NCI-H1048 (cell line): ENCODE measurements at regions not wholly inside any gene's neighbourhood (a gene's known extent, or its start where the extent isn't known, plus 50 kb on each side); places are given as distances from the start of the nearest gene placed in this dataset.
"Not testable (repeated sequence)": the region's sequence is repeated elsewhere in the genome, so short reads cannot be mapped to it uniquely, and the experiment has no call there.

Experiments
- DNase-seq: peaks from one replicate; lab custom pipeline; 2025; lab: John Stamatoyannopoulos, UW

DNA sequence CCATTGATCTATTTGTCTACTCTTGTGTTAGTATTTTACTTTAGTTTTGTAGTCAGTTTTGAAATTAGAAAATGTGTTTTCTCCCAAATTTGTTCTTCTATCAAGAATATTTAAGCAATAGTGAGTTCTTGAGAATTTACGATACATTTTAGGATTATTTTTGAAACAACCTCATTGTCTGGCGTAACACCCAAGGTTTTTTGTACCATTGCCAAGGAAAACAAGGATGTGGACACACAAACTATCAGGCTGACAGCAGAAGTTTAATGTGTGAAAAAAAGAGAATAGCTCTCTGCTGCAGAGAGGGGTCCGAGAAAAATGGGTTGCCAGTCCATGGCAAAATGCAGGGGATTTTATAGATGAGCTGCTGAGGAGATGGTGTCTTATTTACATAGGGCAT lies 865.1 kb upstream of the CNTN5 start:
- DNase-seq = no peak

DNA sequence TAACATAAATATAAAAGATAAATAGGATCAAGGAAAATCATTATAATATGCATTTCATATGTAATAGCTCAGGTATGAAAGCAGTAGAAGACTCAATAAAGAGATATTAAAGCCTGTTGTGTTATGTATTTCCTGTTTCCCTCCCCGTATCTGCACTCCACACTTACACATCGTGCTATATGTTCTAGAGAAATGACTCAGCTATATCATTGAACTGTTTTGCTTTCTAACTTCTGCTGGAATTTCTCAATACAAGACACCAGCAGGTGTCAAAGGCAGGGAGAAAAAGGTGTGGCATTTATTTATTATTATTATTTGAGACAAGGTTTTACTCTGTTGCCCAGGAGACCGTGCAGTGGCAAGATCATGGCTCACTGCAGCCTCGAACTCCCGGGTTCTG lies 842.8 kb upstream of the CNTN5 start:
- no peak for DNase-seq

DNA sequence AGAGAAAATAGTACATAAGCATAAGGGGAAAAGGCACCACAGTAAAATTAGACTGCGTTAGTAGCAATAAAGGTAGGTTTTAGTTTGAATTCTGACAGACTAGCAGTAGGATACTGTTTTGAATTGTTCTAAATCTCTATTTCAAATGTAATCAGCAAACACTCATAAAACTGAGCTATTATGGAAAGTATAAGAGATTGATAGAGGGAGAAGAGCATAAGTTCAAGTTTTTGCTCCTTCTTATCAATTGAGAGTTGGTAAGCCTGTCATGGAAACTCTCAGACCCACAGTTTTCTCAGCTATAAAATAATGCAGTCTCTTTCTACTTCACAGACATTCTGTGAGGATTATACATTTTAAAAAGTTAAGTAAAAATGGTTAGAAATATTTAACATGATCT lies 840.2 kb upstream of the CNTN5 start:
- DNase-seq = no peak

DNA sequence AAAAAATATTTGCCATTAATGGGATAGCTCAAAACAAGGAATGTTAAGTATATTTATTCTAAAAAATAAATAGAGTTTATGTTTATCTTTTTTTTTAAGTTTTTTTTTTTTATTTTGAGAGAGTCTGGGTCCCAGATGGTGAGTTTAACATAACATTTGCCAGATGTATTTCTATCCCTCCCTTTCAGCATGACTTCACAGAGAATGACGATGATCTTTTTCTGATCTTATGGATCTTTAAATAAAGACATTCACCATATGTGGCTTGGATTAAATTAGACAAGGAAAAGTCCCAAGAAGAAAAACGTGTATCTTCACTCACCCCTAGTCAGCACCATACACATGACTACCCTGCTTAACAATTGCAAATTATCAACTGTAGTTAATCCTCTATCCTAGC lies 839.8 kb upstream of the CNTN5 start:
- DNase-seq = no peak

DNA sequence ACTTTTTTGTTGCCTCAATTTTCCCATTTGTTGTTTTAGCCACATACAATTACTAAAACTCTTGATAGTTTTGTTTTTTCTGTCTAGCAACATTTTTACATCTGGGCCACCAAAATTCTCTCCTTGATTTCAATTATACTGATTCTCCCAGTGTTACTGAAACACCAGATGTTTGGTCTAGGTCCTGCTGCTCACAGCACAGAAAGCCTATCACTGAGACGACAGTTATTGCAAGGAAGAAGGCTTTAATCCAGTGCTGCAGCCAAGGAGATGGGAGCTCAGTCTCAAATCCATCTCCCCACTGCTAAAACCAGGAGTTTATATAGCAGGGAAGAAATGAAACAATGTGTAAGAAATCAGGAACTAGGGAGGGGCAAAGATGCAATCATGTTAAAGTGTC lies 837.7 kb upstream of the CNTN5 start:
- no peak for DNase-seq

DNA sequence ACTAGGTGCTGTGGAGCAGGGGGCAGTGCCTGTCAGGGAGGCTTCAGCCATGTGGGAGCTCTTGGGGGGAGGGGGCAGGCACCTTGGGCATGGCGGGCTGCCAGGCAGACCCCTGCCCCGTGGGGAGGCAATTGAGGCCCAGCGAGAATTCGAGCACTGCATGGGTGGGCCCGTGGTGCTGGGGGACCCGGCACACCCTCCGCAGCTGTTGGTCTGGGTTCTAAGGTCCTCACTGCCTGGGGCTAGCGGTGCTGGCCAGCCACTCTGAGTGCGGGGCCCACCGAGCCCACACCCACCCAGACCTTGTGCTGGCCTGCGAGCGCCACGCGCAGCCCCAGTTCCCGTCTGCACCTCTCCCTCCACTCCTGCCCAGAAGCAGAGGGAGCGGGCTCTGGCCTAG lies 835.5 kb upstream of the CNTN5 start:
- DNase-seq = no peak

DNA sequence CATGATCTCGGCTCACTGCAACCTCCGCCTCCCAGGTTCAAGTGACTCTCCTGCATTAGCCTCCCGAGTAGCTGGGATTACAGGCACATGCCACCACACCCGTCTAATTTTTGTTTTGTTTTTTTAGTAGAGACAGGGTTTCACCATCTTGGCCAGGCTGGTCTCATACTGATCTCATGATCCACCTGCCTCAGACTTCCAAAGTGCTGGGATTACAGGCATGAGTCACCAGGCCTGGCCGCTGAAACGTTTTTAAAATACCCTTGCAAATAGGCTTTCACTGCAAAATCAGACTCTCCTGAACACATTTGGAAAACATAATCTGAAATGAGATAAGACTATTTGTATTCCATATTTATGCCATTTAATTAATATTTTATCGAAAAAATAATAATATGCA lies 826.1 kb upstream of the CNTN5 start:
- DNase-seq = no peak

DNA sequence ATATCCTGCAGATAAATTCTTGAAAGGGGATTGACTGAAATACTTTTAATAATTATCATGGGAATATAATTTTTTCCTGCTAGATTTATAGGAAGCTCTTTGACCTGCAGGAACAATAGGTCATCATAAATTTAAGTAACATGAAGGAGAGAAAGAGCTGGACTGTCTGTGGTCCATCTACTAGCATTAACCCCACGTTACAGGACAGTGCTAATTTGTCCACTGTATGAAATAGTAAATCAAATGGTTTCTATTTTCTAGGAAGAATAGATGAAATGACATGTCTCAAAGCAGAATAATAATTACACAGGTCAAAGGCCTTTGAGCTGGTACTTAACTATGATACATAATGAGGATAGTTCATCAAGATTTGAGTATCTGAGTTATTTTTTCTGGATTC lies 825.4 kb upstream of the CNTN5 start:
- no peak for DNase-seq

DNA sequence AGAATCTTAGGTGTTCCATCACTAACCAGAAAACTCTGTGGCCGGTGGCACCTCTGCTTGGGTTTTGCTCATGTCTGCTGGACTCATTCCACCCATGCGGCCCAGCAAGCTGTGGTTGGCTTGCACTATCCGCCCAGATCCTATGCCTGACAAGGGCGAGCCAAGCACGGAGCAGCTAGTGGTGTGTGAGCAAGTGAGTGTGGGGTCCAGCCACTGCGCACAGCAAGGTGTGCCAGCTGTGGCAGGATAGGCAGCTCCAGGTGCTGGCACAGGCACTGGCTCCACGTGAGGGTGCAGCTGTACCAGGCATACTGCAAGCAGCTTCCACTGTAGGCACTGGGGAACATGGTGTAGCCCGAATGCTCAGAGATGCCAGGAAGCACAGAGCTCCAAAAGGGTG lies 813.7 kb upstream of the CNTN5 start:
- DNase-seq = no peak

DNA sequence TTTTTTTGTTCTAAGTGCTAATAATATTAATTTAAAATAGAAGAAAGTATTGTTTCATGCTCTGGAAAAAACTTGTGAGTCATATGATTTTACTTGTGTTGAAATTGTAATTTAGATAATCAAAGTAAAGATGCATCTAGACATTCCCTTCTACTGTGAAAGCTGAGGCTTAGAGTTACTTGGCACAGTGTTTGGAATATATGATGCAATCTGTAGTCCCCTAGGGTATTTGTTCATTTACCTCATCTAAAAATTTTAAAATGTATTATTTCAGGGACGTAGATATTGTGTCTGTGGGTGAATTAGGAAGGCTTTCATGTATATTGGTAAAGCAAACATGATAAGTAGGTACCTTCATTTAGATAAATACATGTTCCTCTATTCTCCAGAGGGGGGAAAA lies 793.5 kb upstream of the CNTN5 start:
- DNase-seq = no peak

DNA sequence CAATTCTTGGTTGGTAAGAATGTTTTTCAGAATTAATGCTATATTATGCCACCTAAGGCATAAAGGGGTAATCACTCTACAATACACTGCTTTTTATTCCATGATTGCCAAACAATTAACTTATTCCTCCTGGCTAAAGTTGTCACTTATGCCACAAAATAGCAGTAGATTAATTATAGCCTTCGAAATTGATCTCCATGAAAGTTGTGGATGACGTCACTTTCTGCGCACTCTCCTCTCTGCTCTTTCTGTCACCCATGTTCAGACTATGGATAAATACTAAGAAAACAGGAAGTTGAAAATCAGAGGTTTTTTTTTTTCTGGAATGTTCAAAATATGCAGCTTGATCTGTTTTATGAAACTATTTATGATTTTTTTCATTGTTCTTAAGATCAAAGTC lies 790.1 kb upstream of the CNTN5 start:
- no peak for DNase-seq

DNA sequence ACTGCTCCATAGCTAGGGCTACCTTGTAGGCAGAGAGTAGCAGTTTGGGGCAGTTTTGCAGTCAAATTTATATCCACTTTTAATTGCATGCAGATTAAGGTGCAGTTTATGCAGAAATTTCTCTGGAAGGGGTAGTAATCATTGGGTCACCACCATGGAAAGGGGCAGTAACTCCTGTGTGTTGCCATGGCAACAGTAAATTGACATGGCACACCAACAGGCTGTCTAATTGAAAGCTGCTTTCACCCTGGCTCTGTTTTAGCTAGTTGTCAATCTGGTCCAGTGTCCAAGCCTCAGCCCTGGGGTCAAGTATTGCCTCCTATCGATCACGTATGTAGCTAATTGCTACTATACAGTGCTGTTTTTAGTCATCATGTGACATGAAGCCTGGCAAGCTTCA lies 786.1 kb upstream of the CNTN5 start:
- no peak for DNase-seq

DNA sequence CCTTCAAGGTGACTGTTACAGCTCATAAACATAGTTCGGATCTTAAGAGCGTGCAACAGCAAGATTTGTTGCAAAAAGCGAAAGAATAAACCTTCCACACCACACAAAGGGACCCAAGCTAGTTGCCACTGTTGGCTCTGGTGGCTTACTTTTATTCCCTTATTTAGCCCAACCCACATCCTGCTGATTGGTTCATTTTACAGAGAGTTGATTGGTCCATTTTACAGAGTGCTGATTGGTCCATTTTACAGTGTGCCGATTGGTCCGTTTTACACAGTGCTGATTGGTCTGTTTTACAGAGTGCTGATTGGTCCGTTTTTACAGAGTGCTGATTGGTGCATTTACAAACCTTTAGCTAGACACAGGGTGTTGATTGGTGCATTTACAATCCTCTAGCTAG lies 776.9 kb upstream of the CNTN5 start:
- no peak for DNase-seq

DNA sequence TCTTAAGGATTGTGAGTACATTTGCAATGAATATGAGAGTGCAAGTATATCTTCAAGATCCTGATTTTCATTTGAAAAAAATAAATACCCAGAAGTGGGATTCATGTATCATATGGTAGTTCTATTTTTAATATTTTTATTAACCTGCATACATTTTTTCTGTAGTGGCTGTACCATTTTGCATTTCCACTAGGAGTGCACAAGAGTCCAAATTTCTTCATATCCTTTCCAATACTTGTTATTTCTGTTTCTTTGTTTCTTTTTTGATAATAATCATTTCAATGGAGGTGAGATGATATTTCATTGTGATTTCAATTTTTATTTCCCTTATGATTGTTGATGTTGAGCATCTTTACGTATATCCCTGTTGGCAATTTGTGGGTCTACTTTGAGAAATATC lies 759.8 kb upstream of the CNTN5 start:
- DNase-seq = no peak

DNA sequence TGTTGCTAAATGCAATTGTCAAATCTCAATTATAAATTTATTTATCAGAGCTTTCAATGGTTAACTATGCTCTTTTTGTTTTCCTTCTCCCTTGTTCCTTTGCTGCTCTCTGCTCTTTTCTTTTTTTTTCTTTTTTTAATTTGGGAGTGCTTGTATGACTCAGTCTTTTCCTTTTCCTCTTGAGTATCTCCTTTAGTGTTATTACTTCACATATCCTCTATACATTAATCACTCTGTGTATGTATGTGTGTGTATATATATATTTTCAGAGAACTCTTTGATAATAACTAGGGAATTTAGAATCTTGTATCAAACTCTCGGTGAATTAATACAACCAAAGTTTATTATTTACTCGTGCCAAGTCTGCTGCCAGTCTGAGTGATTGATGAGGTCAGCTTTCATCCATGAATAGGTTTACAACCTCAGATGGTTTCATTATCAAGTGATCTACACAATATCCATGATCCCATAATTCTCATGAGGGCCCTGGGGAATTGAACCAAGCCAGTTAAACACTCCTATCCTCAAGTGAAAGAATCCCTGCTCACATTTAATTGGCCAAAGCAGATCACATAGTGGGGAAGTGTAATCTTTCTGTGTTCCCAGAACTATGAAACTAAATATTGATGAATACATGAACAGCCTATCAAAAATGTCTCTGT lies 743.4 kb upstream of the CNTN5 start:
- DNase-seq = no peak

DNA sequence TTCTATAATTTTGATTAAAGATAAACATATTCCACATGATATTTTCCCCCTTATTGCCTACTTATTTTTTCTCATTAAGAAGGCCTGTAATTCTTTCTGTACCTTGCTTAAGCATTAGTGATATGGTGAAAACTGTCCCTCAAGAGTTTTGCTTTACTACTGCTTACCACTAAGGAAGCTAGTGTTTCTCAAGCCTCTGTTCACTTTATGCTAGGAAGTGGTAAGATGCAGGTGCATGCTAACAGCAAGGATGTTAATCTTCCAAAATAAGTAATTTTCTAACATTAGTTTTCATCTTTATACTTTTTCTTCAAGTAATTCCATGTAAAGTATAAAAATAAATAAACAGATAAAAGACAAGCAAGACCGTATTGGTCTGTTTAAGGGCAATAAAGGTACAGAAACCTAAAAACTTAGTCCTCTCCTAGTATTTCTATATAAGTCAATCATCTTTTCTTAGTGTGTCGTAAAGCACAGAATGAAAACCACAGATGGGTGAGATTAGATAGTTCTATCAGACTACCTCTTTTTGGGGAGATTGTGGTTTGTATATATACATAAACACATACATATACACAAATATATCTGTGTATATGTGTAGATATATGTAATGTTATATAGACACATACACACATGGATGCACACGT lies 731.0 kb upstream of the CNTN5 start:
- DNase-seq = no peak

DNA sequence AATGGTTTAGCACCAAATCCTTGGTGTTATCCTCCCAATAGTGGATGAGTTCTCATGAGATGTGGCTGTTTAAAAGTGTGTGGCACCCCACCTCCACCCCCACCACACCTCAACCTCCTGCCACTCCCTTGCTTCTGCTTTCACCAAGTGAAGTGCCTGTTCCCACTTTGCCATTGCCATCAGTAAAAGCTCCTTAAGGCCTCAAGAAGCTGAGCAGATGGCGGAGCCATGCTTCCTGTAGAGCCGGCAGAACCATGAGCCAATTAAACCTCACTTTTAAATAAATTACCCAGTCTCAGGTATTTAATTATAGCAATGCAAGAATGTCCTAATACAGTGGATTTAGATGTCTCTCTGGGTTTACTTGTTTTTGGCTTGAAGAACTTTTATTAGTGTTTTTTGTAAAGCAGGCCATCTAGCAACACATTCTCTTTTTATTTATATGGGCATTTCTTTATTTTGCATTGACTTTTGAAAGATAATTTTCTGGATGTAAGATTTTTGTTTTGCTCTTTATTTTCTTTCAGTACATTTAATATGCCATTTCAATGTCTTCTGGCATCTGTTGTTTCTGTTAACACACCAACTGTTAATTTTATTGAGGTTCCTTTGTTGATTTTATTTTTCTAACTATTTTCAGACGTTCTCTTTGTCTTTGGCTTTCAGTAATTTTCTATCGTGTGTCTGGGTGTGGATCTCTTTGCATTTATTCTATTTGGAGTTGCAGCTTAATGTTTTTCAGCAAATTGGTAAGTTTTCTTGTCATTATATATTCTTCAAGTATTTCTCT lies 724.5 kb upstream of the CNTN5 start:
- no peak for DNase-seq

DNA sequence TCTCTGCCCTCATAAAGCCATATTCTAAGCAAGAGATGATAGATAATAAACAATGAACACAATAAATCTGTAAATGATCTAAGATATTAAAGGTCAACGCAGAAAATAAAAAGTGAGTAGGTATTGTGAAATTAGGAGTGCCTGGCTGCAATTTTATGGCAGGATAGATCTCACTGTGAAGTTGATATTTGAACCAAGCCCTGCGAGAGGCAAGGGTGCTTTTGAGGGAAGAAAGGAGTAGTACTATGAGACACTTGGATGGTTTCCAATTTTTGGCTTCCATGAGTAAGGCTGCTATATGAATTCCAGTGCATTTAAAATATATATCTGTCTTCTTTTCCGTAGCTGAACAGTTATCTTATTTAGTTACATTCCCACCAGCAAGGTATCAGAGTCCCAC lies 720.0 kb upstream of the CNTN5 start:
- DNase-seq = no peak

DNA sequence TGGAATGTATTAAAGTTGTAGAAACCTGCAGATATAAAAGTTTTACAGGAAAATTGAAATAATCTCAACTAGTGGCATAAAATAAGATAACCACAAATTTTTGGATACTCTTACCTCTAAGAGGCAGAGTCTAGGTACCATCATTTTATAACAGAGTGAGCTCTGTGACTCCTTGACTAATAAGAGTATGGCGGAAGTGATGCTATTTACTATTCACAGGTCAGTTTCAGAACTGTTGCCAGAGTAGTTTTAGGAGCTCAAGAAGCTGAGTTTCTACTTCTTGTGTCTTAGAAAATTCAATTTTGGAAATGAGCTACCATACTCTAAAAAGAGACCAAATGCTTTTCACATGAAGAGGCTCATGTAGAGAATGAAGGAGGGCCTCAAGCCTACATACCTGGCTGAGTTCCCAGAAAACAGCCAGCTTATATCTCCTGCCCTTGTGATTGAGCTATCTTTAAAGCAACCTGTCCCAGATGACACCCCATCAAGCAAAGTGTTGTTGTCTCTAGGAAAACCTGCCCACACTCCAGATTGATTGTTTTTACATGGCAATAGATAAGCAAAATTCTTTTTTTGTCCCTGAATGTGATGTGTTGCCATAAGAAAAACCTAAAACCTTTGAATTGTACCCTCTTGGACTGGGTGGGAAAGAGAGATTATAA lies 712.8 kb upstream of the CNTN5 start:
- DNase-seq = no peak

DNA sequence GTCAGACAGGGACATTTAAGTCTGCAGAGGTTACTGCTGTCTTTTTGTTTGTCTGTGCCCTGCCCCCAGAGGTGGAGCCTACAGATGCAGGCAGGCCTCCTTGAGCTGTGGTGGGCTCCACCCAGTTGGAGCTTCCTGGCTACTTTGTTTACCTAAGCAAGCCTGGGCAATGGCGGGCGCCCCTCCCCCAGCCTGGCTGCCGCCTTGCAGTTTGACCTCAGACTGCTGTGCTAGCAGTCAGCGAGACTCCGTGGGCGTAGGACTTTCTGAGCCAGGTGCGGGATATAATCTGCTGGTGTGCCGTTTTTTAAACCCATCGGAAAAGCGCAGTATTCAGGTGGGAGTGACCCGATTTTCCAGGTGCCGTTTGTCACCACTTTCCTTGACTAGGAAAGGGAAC lies 690.4 kb upstream of the CNTN5 start:
- DNase-seq = not testable (repeated sequence)

DNA sequence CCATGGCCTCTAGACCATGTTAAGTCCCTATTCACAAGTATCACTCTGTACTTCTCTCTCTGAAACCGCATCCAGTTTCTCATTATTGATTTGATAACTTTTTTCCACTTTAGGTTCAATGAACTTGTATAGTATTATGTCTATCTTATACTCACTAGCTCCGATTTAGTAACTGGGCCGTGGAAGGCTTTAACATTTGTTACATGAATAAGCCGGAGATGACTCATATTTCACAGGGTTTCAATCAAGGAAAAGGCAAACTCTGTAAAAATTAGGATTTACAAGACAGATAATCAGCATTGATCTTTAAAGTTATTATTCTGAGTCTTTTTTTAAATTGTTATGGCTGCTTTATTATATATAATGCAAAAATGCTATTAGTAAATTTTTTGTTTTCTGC lies 662.2 kb upstream of the CNTN5 start:
- no peak for DNase-seq

DNA sequence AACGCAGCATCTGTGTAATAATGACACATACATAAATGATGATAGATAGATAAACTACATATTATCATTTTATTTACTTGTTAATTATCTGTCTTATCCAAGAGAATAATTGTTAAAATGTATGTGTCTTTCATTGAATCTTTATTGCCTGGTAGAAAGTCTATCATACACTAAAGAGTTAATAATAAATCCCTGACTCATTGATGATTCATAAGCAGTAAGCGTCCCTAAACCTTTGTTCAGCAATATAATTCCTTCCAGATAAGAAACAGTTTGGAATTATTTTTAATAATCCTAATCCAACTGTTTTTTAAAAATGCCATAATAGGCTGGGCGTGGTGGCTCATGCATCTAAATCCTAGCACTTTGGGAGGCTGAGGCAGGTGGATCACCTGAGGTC lies 655.6 kb upstream of the CNTN5 start:
- DNase-seq = no peak

DNA sequence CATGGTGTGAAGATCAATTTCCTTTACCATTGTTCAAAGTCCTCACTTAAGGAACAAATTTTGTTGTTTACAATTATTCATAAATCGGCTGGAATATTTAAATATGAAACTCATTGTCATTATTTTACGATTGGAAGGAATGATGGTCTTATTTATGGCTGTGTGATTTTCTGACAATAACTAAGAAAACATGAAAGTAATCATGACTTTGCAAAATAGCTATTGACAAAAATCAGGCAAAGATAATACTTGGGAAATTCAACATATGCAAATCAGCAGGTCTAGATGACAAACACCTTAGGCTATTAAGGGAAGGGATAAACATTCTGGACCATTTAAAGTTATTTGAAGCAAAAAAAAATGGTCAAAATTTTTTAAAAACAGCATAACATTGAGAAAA lies 654.8 kb upstream of the CNTN5 start:
- no peak for DNase-seq
